Tibial artery (tissue), 4 donors: ENCODE measurements at regions not wholly inside any gene's neighbourhood (a gene's known extent, or its start where the extent isn't known, plus 50 kb on each side); places are given as distances from the start of the nearest gene placed in this dataset.

Experiments used
- DNase-seq, 2 donors: peaks; one replicate each; pipeline ENCODE4 v3.0.0-alpha.2; 2019
- H3K27ac ChIP-seq, 2 donors: fragments of 200-600 bp; sonication (generic) in 1 of 2; 1 replicate in 1 of 2; 2 replicates in 1 of 2; pipeline ENCODE4 v1.5.1; 2018 to 2019; ENCODE audit warnings: mild to moderate bottlenecking in 1 of 2
- H3K27me3 ChIP-seq, 2 donors: fragments of 200-600 bp; sonication (generic) in 1 of 2; one replicate each; pipeline versions ENCODE4 v1.5.1 to v1.6.0; 2016 to 2019
- H3K36me3 ChIP-seq, 3 donors: fragments of 200-600 bp; sonication (generic) in 2 of 3; one replicate each; pipeline ENCODE4 v1.5.1; 2016 to 2019; ENCODE audit warnings: mild to moderate bottlenecking in 2 of 3
- H3K4me1 ChIP-seq, 4 donors: fragments of 200-600 bp; sonication (generic) in 2 of 4; 1 replicate in 3 of 4; 2 replicates in 1 of 4; pipeline ENCODE4 v1.5.1; 2016 to 2019
- H3K4me3 ChIP-seq, 2 donors: fragments of 200-600 bp; sonication (generic) in 1 of 2; 1 replicate in 1 of 2; 2 replicates in 1 of 2; pipeline ENCODE4 v1.5.1; 2018 to 2019; ENCODE audit warnings: mild to moderate bottlenecking in 2 of 2
- H3K9me3 ChIP-seq, 3 donors: fragments of 200-600 bp; sonication (generic) in 1 of 3; one replicate each; pipeline ENCODE4 v1.5.1; 2016 to 2019
- CTCF ChIP-seq, 2 experiments: fragments of 200-600 bp in 1 of 2; fragments of 450-650 bp in 1 of 2; IDR thresholded peaks; one replicate each; pipeline ENCODE4 v1.5.1; 2017 to 2019; ENCODE audit warnings: antibody characterized with exemption in 2 of 2, mild to moderate bottlenecking in 1 of 2, moderate library complexity in 1 of 2
- intact Hi-C: fragments of 100-400 bp; cut with DNase I; formaldehyde crosslinking; loops from one replicate; pipeline ENCODE4 v1.15.0; 2023; ENCODE audit warnings: low total_unique reads

GRCh38 chr3:137172728-137173127 is 214.9 kb downstream of the IL20RB start:
- Histone ChIP-seq H3K4me1 (no peaks in the 10 kb centered on the region), H3K27ac (no peak overlapping the region), H3K4me3 (no peak overlapping the region), H3K27me3 (no peaks in the 10 kb centered on the region), H3K9me3 (no peaks in the 10 kb centered on the region), H3K36me3 (no peaks in the 10 kb centered on the region)
- intact Hi-C loops = no loop called here
- TF ChIP-seq CTCF (IDR thresholded peaks at IDR 0.05) = no peak
- DNase-seq = no peak

GRCh38 chr3:137174514-137174913 is 216.7 kb downstream of the IL20RB start:
- intact Hi-C loops = no loop called here
- Histone ChIP-seq H3K27ac (no peak overlapping the region), H3K4me3 (no peak overlapping the region), H3K27me3 (no peaks in the 10 kb centered on the region), H3K9me3 (no peaks in the 10 kb centered on the region), H3K36me3 (no peaks in the 10 kb centered on the region), H3K4me1 (no peaks in the 10 kb centered on the region)
- TF ChIP-seq CTCF (IDR thresholded peaks at IDR 0.05) = no peak
- DNase-seq = no peak

- H3K36me3 ChIP-seq = no peaks in the 10 kb centered on the region
- H3K9me3 ChIP-seq = no peaks in the 10 kb centered on the region
- H3K4me1 ChIP-seq = no peaks in the 10 kb centered on the region
- no peak for DNase-seq
- H3K4me3 ChIP-seq = no peak overlapping the region
- no peak overlapping the region for H3K27ac ChIP-seq
- no peaks in the 10 kb centered on the region for H3K27me3 ChIP-seq
- intact Hi-C loops = no loop called here
- no peak for TF ChIP-seq CTCF (IDR thresholded peaks at IDR 0.05)
Measured at GRCh38 chr3:137180220-137180619, 222.4 kb downstream of the IL20RB start.

- no peak for TF ChIP-seq CTCF (IDR thresholded peaks at IDR 0.05)
- H3K27ac ChIP-seq = no peak overlapping the region
- H3K4me3 ChIP-seq = no peak overlapping the region
Measured at GRCh38 chr3:137191133-137191923, 233.5 kb downstream of the IL20RB start.

GRCh38 chr3:137191951-137192350 is 234.2 kb downstream of the IL20RB start:
- no peaks in the 10 kb centered on the region for H3K9me3 ChIP-seq
- intact Hi-C loops = no loop called here
- no peak for DNase-seq
- H3K27me3 ChIP-seq = no peaks in the 10 kb centered on the region
- H3K4me3 ChIP-seq = no peak overlapping the region
- no peaks in the 10 kb centered on the region for H3K4me1 ChIP-seq
- H3K36me3 ChIP-seq = no peaks in the 10 kb centered on the region
- H3K27ac ChIP-seq = no peak overlapping the region
- no peak for TF ChIP-seq CTCF (IDR thresholded peaks at IDR 0.05)

More at GRCh38 chr3:137191133-137191923, 233.5 kb downstream of the IL20RB start:
- Histone ChIP-seq H3K27me3 (no peaks in the 10 kb centered on the region), H3K9me3 (no peaks in the 10 kb centered on the region), H3K36me3 (no peaks in the 10 kb centered on the region), H3K4me1 (no peaks in the 10 kb centered on the region)
- intact Hi-C loops = no loop called here
- DNase-seq = peak in 1 of 2 donors; percentile 26
